GM21825 (cell line): ENCODE measurements at regions not wholly inside any gene's neighbourhood (a gene's known extent, or its start where the extent isn't known, plus 50 kb on each side); places are given as distances from the start of the nearest gene placed in this dataset.

ENCODE experiments used
- ATAC-seq: cut with Tn5 transposase; IDR thresholded peaks from one replicate; pipeline ENCODE4 v1.9.1; 2021; ENCODE audit warnings: mild to moderate bottlenecking, moderate library complexity; ENCODE audit not compliant: unreplicated experiment

DNA sequence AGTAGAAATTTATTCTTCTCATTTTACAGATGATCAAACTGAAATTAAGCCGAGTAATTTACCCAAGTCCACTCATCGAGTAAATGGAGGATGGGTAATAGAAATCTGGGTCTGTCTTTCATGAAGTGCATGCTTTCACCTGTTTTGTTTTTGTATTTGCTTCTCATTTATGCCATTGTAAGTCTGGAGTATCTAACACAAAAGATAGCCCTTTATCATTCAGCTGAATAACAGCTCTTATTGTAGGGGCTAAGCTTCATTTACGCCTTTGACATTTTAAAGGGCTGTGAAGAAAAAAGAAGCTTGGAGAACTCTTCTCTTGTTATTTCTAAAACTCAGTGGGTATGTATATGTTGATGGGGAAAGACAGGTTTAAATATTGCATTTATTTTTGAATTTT, 1196.2 kb upstream of the TENM4 start:
- ATAC-seq = no peak

DNA sequence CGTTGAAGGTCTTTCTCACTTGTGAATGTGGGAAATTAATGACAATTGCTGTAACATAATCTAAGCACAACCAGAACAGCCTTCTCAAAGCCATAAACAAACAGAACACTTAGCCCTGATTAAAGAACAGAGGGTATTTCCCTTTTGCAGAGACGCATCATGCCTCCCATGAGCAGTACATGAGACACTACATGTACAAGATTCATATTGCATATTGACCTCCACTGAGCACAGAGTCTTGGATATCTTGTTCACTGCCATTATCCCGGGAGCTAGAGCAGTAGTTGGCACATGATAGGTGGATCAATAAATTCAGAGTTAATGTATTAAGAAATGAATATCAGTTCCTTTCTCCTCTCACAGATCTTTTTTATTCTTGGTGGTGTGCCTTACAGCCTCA, 1194.3 kb upstream of the TENM4 start:
- no peak for ATAC-seq

DNA sequence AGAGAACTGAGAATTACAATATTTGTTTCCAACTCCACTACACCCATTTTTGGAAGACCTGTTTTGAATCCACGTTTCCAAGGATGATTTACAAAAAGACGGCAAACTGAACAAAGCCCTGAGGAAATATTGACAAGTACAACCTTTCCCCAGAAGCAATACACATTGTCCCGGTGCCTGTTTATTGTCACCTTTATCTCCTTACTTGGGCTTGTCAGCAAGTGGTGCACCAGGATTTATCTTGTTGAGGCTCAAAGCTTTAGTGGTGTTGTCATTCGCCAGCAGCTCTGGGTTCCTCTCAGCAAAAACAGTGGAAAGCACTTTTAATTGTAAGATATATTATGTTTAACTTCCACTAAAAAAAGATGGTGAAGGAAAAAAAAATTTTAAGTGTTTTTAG, 1191.9 kb upstream of the TENM4 start:
- ATAC-seq = no peak

DNA sequence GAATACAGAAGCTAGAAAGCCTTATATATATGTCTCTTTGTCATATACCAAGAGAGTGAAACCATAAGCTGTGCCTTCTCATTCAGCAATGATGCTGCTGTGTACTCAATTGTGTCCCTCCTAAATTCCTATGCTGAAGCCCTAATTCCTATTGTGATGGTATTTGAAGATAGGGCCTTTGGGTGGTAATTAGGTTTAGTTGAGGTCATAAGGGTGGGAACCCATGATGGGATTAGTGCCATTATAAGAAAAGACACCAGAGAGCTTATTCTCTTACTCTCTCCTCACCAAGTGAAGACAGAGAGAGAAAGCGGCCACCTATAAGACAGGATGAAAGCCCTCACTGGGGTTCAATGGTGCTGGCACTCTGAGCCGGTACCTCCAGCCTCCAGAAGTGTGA, 1191.3 kb upstream of the TENM4 start:
- ATAC-seq = no peak

DNA sequence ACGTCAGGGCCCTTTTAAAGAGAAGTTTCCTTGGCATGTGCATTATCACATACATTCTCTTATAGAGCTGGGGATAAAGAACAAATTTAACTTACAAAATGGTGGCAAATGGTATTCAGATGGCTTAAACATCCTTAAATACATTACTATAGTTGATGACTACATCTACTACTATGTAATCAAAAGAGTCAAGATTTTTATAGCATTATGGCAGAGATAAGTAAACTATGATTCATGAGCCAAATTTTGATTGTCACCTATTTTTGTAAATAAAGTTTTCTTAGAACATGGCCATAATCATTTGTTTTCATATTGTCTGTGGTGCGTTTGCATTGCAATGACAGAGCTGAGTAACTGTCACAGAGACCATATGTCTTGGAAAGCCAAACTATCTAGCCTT, 1188.6 kb upstream of the TENM4 start:
- no peak for ATAC-seq

DNA sequence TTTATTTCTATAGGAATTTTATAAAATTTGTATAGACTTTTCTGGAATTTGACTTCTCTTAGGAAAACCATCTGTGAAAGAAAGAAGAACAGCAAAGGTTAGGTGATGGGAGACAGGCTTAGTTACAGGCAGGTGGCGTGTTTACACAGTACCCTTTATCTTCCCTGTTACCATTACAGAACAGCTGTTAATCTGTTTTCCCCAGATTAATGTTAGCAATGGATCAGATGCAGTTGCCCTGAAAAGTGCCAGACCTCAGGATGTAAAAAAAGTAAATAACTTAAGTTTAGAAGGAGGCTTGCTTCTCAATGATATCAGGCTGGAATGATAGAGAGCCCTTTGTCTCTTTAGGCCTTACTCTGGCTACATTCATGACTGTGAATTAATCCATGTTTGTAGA, 1186.5 kb upstream of the TENM4 start:
- no peak for ATAC-seq

DNA sequence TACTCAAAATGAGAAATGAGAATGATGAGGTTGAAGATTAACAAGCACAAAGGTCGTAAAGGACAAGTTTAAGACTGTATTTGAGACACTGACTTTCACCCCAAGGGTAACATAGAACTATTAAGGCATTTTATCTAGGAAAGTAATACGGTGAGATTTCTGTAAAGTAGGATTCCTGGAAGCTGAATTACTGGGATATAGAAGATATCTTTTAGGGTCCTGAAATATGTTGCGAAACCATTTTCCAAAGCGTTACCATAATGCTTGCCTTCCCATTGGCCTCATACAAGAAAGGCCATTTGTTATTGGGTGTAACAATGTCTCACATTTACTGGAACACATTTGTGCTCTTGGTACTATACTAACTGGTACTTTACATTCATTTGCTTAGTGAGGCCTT, 1185.9 kb upstream of the TENM4 start:
- no peak for ATAC-seq

DNA sequence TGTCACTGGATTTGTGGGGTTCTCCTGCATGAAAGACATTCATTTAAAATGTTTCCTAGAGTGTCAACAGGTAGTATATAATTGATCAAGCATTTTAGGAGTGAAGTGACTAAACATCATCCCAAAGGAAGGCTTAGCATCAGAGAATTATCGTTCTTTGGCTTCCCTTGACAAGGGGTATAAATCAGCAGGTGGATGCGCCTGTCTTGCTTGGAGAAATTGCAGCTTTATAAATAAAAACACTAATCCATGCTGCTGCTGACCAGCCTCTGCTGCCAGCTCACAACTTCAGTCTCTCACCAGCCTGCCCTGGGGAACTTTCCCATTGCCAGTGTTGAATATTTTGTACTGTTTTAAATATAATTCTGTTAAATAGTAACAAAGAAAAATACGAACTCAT, 1184.7 kb upstream of the TENM4 start:
- ATAC-seq = no peak

DNA sequence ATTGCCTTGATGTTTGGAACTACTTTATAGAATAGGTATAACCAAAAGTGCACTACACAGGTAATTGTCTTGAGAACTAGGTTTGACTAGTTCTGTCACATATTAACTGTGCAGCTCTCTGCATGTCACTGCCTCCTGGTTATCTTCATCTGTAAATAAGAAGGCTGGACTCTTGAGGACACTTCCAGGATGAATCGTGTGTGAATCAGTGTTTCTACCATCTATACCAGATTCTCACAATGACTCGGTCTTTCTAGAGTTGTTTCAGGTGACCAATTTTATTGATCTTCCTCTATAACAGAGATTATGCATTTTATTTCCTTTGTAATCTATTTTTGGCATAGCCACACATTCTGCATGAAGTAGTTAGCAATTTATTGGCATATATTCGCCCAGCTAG, 1181.0 kb upstream of the TENM4 start:
- ATAC-seq = no peak

DNA sequence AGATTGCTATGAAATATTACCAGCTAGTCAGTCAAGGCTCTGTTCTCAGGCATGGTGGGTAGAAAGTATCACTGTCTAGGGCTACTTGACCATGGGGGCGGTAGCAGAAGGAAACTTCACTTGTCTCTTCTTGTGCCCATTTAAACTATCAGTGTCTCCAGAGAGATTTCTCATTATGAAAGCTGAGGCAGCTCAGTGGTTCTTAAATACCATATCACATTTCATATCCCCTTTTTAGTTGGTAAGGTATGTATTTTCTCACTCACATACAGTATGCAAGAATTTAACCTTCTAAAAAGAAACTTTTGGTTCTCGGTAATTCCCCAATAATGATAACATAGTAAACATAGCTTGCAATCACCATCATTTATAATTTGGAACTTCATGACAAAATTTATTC, 1180.0 kb upstream of the TENM4 start:
- no peak for ATAC-seq

DNA sequence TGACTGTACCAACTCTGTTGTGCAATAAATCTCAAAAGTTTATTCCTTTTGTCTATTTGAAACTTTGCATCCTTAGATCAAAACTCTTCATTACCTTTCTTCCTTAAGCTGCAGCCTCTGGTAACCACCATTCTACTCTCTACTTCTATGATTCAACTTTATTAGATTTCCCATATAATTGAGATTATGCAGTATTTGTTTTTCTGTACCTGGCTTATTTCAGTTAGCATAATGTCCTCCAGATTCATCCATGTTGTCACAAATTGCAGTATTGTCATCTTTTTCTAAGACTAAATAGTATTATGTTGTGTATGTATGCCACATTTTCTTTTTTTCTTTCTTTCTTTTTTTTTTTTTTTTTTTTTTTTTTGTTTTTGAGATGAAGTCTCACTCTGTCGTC, 1176.3 kb upstream of the TENM4 start:
- no peak for ATAC-seq

DNA sequence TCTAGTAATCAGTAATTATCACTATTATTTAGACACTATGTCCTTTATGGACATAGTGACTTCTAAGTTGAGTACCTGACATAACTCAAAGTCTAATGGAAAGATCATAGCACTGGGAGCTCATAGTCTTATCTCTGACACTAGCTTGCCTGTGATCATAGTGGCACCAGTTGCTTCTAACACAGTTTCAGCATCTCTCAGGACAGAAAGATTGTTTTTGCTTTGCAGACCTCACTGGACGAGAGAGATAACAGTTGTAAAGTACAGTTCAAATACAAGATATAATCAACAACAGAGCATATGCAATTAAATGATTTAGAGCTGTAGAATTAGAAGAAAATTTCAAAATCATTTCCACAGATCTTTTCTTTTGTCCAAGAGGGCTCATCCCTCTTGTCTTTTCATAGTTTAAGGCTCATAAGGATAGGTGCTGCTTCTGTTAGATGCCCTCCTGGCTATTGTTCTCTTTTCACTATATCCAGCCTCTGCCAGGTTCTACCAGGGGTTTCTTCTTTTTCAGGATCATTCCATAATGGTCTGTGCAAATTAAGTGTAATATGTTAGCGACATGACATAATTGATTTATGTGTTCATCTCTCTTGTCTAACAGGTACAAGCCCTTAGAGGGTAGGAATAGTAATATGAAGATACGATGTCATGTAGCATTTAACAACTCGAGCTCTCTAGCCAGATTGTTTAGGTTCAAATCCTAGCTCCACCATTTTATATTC, 1175.4 kb upstream of the TENM4 start:
- ATAC-seq = no peak

DNA sequence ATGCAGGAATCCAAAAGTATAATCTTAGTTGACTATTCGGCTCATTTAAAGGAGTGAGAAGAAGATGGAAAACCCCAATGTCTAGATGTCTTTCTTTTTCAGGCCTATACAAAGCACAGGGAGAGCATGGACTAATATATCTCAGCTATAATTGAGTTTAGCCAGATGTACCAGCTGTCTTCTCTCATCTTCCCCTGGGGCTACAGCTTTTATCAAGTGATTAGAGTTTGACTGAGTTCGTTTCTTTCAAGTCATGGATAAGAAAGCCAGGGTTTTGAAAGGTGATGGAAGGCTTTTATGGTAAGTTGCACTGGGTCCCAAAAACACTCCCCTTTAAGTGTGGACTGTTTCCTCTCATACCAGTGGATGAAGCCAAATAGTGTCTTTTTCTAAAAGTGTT, 1172.8 kb upstream of the TENM4 start:
- no peak for ATAC-seq

DNA sequence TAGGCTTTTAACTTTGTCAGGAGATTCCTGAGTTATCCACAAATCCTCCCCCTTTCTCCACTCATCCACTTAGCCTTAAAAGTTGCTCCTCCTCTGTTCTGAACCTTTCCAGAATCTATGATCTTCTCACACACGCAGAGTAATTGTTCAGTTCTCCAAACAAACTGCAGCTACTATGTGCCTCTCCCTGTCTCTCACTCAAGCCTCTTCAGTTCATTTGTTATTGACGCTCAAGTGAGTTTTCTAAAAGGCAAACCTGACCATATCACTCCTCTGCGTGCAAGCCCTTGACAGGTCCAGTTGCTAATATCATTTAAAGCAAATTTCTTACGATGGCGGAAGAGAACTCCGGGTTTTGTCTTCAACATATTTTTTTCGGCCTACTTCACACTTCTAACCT, 1169.7 kb upstream of the TENM4 start:
- no peak for ATAC-seq

DNA sequence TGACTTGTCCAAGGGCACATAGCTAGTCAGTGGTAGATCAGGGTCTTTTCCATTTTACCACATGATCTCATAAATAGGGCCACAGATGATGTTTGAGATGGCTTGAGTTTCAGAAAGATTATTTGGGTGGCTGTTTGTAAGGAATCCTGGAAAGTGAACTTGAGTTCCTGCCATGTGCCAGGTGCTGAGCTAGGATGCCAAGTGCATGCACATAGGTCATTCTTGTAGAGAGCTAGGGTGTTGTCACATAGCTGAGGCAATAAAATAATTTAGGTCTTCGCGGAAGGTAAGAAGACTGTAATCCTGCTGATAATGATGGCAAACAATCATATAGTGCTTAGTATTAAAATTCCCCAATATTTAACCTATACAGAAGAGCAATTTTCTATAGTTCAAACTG, 1162.6 kb upstream of the TENM4 start:
- no peak for ATAC-seq

DNA sequence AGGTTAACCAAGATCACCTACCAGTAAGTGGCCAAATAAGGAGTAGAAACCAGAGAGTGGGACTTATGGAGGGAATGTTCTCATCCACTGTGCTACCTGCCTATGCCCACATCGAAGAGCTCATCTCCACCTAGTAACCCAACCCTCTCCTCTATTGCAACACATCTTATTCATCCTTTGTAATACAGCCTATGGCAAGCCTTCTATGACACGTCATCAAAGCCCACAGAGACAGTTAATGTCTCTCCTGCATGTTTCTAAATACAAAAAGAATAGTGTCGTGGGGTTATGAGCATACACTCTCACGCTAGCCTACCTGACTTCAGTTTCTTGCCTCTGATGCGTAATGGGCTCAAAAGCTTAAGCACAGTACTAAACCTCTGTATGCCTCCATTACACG, 1158.1 kb upstream of the TENM4 start:
- ATAC-seq = no peak

DNA sequence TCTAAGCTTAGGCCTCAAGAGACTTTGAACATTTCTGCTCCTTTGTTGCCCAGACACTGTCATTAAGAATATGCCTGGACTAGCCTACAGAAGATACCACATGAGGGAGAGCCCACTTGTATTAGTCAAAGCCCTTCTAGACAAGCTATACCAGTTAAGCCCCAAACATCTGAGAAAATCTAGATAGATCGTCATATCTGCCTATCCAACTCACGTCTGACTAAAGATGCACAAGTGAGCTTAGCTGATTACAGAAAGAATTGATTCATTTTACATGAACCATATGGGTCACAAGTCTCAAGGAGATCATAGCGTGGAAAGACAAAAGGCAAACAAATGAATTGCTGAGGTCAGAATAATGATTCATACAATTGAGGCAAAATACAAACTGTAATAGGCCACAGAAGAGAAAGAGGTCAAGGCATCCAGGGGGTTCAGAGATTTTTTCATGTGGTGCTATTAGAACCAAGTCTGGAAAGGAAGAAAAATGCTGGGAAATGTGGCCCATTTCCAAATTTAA, 1155.5 kb upstream of the TENM4 start:
- ATAC-seq = no peak

DNA sequence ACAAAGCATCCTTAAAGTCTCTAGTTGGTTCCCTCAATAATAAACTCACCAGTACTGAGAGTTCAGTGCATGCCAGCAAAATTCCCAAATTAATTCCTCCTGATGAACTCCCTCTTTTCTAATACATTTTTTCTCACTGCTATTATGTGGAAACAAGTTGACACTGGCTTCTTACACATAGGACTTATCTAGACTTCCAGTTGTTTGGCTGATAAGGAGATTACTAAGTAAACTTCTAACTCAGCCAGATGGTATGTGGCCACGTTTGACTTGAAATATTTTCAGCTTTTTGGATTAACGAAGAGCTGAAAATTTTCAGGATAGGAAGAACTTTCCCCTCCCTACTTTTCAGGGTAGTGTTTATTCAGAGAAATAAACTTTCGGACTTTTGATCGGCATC, 1154.2 kb upstream of the TENM4 start:
- ATAC-seq = no peak

DNA sequence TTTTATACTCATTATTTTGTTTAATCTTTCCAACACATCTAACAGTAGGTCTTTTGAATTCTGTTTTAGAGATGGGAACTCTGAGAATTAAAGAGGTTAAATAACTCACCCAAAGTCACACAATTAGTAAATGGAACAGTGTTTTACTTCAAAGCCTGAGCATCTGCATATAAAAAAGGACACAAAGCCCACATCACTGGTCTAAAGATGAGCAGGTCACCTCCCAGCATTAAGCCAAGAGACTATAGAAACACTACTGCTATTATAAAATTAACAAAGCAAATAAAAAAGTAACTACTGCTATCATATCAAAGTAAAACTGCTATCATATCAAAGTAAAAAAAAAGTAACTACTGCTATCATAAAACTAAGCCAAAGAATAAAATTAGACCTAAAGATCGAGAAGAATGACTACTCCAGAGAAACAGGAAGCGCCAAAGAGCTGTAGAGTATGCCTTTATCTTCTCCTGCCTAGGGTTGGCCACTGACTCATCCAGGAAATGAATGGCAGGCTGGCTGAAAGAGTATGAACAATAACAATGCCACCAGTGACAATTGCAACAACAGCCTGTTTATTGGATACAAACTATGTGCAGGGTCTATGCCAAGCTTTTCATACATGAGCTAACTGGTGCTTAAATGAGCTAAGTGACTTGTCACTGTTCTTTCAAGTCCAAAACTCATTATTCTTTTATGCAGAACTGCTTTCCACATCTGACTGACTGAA, 1153.0 kb upstream of the TENM4 start:
- ATAC-seq = no peak

DNA sequence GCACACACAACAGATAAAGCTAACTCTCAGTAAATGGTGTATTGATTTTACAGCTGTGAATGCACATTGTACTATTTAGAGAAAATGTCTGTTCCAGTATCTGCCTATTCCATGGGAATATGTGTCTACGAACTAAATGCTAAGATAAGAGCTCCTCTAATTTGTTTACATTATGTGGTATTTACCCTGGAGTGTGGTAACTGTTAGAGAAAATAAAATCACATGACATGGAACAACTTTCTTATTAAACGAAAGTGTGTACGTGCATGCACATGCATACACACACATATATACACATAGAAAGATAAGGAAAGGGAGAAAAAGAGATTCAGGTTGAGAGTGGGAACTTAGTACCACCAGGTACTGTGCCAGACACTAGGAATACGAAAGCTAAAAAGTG, 1151.7 kb upstream of the TENM4 start:
- no peak for ATAC-seq

DNA sequence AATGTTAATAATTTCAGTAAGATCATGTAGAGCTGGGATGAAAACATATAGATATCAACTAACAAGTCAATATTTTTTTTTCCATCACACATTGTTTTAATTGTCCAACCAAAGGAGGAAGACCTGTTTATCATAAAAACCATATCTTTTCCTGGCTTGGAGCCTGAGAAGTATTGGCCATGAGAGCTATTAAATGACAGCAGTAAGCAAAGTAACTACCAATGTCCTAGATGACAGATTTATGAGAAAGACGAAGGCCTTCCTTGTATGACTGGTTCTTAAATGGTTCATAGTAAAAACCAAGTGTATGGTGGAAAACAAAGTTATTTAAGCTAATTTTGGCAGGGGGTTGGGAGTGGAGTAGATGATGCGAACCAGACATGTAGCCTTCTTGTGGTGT, 1147.1 kb upstream of the TENM4 start:
- no peak for ATAC-seq

DNA sequence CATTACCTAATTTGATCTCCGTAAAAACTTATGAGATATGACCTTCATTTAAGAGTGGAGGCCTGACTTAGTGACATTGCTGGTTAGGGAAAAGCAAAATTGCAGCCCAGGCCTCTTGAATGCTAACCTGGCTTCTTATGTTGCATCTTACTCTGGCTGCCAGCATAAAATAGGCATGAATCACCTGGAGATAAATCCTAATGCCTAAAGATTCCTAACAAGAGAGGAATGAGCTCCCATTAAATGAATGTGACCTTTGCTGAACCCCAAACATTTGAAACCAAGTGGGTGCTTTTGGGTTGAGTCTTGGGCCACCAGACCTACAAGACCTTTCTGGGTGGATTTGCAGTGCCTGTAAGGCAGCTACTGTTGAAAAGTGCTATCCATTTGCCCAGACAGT, 1145.6 kb upstream of the TENM4 start:
- no peak for ATAC-seq

DNA sequence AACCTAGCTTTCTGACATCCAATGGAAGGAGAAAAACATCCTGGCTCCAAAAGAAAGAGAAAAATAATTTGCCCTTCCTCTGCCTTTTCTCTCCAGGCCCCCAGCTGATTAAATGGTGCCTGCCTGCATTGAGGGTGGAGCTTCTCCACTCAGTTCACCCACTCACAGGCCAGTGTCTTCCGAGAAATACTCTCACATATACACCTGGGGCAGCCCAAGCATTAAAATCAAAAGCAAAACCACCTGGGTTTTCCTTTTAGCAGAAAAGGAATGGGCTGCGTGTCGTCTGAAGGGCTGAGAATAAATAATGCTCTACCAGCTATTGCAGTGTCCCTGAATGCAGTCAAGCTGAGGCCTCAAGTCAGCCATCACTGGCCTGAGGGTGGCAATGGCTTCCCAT, 1143.8 kb upstream of the TENM4 start:
- ATAC-seq = no peak
